ENCODE measurements at regions not wholly inside any gene's neighbourhood (a gene's known extent, or its start where the extent isn't known, plus 50 kb on each side); places are given as distances from the start of the nearest gene placed in this dataset.

- Histone ChIP-seq H3K79me2 (ENCODE audit: insufficient read depth, low read depth, low read length) (no peaks in the 10 kb centered on the region), H3K9me2 (ENCODE audit: insufficient read depth, low read length) (no peaks in the 10 kb centered on the region), H3K4me2 (ENCODE audit: low read length) (no peak overlapping the region), H3K27ac (ENCODE audit: low read depth, low read length, poor library complexity, severe bottlenecking) (no peak overlapping the region), H3K4me1 (ENCODE audit: insufficient read depth, low read length, poor library complexity, severe bottlenecking) (no peaks in the 10 kb centered on the region), H2AFZ (ENCODE audit: low read length) (no peak overlapping the region), H3K9me3 (ENCODE audit: low read length) (no peaks in the 10 kb centered on the region), H4K20me1 (ENCODE audit: insufficient read depth, low read length) (no peaks in the 10 kb centered on the region), H3K36me3 (ENCODE audit: insufficient read depth, low read length) (no peaks in the 10 kb centered on the region), H3K4me3 (ENCODE audit: low read depth, low read length, poor library complexity, severe bottlenecking) (no peak overlapping the region)
- BruUV-seq (replicated peaks) = no TSS peak
- TF ChIP-seq, protein P1, sequence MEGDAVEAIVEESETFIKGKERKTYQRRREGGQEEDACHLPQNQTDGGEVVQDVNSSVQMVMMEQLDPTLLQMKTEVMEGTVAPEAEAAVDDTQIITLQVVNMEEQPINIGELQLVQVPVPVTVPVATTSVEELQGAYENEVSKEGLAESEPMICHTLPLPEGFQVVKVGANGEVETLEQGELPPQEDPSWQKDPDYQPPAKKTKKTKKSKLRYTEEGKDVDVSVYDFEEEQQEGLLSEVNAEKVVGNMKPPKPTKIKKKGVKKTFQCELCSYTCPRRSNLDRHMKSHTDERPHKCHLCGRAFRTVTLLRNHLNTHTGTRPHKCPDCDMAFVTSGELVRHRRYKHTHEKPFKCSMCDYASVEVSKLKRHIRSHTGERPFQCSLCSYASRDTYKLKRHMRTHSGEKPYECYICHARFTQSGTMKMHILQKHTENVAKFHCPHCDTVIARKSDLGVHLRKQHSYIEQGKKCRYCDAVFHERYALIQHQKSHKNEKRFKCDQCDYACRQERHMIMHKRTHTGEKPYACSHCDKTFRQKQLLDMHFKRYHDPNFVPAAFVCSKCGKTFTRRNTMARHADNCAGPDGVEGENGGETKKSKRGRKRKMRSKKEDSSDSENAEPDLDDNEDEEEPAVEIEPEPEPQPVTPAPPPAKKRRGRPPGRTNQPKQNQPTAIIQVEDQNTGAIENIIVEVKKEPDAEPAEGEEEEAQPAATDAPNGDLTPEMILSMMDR (conservative IDR thresholded peaks at IDR 0.05; ENCODE audit: low read length) = no peak
- TF ChIP-seq EZH2phosphoT487 (IDR thresholded peaks at IDR 0.05; ENCODE audit: borderline replicate concordance, low read depth, low read length) = no peak
- no peak for DNase-seq (ENCODE audit: low spot score)
- POLR2A ChIA-PET = interaction anchor here (0.7 kb wide), 1 partner anchor 1479 kb away, joined by 3 read pairs; no protein-coding TSS in a partner anchor
- intact Hi-C loops (cut with micrococcal nuclease; ENCODE audit: unreplicated experiment) = no loop called here
- CTCF ChIA-PET (ENCODE audit: unreplicated experiment) = no interaction called here
Measured at GRCh38 chr4:123941306-123941705, 544.7 kb downstream of the SPRY1 start.

DNA sequence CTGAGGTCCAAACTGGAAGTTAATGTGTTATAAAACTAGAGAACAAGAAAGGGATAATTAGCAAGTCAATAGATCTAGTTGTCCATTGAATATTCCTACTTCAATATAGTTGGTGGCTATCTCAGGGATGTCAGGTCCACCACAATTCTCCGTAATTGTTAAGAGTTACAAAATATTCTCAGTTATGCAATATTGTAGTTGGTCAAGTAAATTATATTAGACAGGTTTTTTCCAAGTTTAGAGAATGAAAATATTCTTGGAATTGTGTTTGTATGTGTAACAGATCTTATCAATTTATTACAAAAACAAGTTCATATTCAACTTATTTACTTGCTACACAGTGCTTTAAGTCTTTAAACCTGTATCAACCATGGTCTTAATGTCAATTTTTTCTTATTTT, 547.4 kb downstream of the SPRY1 start:
- ChIA-PET POLR2A (no interaction called here), CTCF (ENCODE audit: unreplicated experiment) (no interaction called here)
- Histone ChIP-seq H3K79me2 (ENCODE audit: insufficient read depth, low read depth, low read length) (no peaks in the 10 kb centered on the region), H3K4me2 (ENCODE audit: low read length) (no peak overlapping the region), H2AFZ (ENCODE audit: low read length) (no peak overlapping the region), H3K9me2 (ENCODE audit: insufficient read depth, low read length) (no peaks in the 10 kb centered on the region), H3K27ac (ENCODE audit: low read depth, low read length, poor library complexity, severe bottlenecking) (no peak overlapping the region), H3K36me3 (ENCODE audit: insufficient read depth, low read length) (no peaks in the 10 kb centered on the region), H4K20me1 (ENCODE audit: insufficient read depth, low read length) (no peaks in the 10 kb centered on the region), H3K9me3 (ENCODE audit: low read length) (no peaks in the 10 kb centered on the region), H3K4me3 (ENCODE audit: low read depth, low read length, poor library complexity, severe bottlenecking) (no peak overlapping the region), H3K4me1 (ENCODE audit: insufficient read depth, low read length, poor library complexity, severe bottlenecking) (no peaks in the 10 kb centered on the region)
- intact Hi-C loops (cut with micrococcal nuclease; ENCODE audit: unreplicated experiment) = no loop called here
- no TSS peak for BruUV-seq (replicated peaks)
- DNase-seq (ENCODE audit: low spot score) = no peak
- no peak for TF ChIP-seq EZH2phosphoT487 (IDR thresholded peaks at IDR 0.05; ENCODE audit: borderline replicate concordance, low read depth, low read length)
- TF ChIP-seq, protein P1 (conservative IDR thresholded peaks at IDR 0.05; ENCODE audit: low read length) = no peak

- Histone ChIP-seq H3K9me3 (ENCODE audit: low read length) (no peaks in the 10 kb centered on the region), H3K4me2 (ENCODE audit: low read length) (no peak overlapping the region), H3K36me3 (ENCODE audit: insufficient read depth, low read length) (no peaks in the 10 kb centered on the region), H3K4me3 (ENCODE audit: low read depth, low read length, poor library complexity, severe bottlenecking) (no peak overlapping the region), H3K4me1 (ENCODE audit: insufficient read depth, low read length, poor library complexity, severe bottlenecking) (no peaks in the 10 kb centered on the region), H3K27ac (ENCODE audit: low read depth, low read length, poor library complexity, severe bottlenecking) (no peak overlapping the region), H3K9me2 (ENCODE audit: insufficient read depth, low read length) (no peaks in the 10 kb centered on the region), H3K79me2 (ENCODE audit: insufficient read depth, low read depth, low read length) (no peaks in the 10 kb centered on the region), H4K20me1 (ENCODE audit: insufficient read depth, low read length) (no peaks in the 10 kb centered on the region), H2AFZ (ENCODE audit: low read length) (no peak overlapping the region)
- ChIA-PET POLR2A (no interaction called here), CTCF (ENCODE audit: unreplicated experiment) (no interaction called here)
- DNase-seq (ENCODE audit: low spot score) = no peak
- TF ChIP-seq EZH2phosphoT487 (IDR thresholded peaks at IDR 0.05; ENCODE audit: borderline replicate concordance, low read depth, low read length) = no peak
- TF ChIP-seq, protein P1 (conservative IDR thresholded peaks at IDR 0.05; ENCODE audit: low read length) = no peak
- no TSS peak for BruUV-seq (replicated peaks)
- intact Hi-C loops (cut with micrococcal nuclease; ENCODE audit: unreplicated experiment) = no loop called here
Measured at GRCh38 chr4:123945301-123945700, 548.7 kb downstream of the SPRY1 start.

All from OCI-LY7 (cell line).